SU-DHL-6 (cell line): ENCODE measurements at regions not wholly inside any gene's neighbourhood (a gene's known extent, or its start where the extent isn't known, plus 50 kb on each side); places are given as distances from the start of the nearest gene placed in this dataset.

Source experiments
- EZH2phosphoT487 ChIP-seq: fragments of 200-600 bp; sonication (generic), shearing (Covaris generic); conservative IDR thresholded peaks from 2 replicates; pipeline ENCODE4 v1.6.1; 2018; ENCODE audit warnings: mild to moderate bottlenecking, antibody characterized with exemption, low read length, moderate library complexity, mixed read lengths
- TF ChIP-seq, protein P1 (sequence below): fragments of 200-600 bp; sonication (generic); IDR thresholded peaks from one replicate; pipeline ENCODE4 v1.5.1; 2017; ENCODE audit warnings: antibody characterized with exemption, mild to moderate bottlenecking, low read length, moderate library complexity; ENCODE audit not compliant: insufficient read depth, poor library complexity, severe bottlenecking

GRCh38 chrX:131826572-131826971 lies 196.5 kb upstream of the STK26 start:
- TF ChIP-seq, protein P1, sequence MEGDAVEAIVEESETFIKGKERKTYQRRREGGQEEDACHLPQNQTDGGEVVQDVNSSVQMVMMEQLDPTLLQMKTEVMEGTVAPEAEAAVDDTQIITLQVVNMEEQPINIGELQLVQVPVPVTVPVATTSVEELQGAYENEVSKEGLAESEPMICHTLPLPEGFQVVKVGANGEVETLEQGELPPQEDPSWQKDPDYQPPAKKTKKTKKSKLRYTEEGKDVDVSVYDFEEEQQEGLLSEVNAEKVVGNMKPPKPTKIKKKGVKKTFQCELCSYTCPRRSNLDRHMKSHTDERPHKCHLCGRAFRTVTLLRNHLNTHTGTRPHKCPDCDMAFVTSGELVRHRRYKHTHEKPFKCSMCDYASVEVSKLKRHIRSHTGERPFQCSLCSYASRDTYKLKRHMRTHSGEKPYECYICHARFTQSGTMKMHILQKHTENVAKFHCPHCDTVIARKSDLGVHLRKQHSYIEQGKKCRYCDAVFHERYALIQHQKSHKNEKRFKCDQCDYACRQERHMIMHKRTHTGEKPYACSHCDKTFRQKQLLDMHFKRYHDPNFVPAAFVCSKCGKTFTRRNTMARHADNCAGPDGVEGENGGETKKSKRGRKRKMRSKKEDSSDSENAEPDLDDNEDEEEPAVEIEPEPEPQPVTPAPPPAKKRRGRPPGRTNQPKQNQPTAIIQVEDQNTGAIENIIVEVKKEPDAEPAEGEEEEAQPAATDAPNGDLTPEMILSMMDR: no peak
- TF ChIP-seq EZH2phosphoT487: no peak
